H1 (cell line): ENCODE measurements at regions not wholly inside any gene's neighbourhood (a gene's known extent, or its start where the extent isn't known, plus 50 kb on each side); places are given as distances from the start of the nearest gene placed in this dataset.

Experiments used
- CTCF ChIA-PET: fragments of 300-600 bp; sonication (Branson Sonifier 250); formaldehyde crosslinking; loops from one replicate; lab custom pipeline; 2021; ENCODE audit not compliant: partially characterized antibody; lab: Charles Lee
- POLR2A ChIA-PET: fragments of 300-600 bp; sonication (Branson Sonifier 250); formaldehyde crosslinking; loops from one replicate; lab custom pipeline; 2021; ENCODE audit warnings: inconsistent platforms; ENCODE audit not compliant: partially characterized antibody; lab: Charles Lee
- DNase-seq, 2 experiments: peaks; one replicate each; pipeline versions ENCODE4 v3.0.0 to v3.0.0-alpha.2; 2010 to 2022; ENCODE audit warnings: low spot score in 2 of 2, low read depth in 1 of 2, mixed read lengths in 1 of 2
- FAIRE-seq: peaks from 2 replicates; lab custom pipeline; 2011; peaks lifted over from hg19 to GRCh38; lab: Jason Lieb, UNC
- H2AFZ ChIP-seq: 2 replicates; pipeline ENCODE4 v1.8.1; 2012; ENCODE audit warnings: low read length, inconsistent platforms
- H2AK5ac ChIP-seq: 2 replicates; pipeline ENCODE4 v1.6.1; 2013; ENCODE audit warnings: low read depth, low read length
- H2BK120ac ChIP-seq: replicated peaks from 2 replicates; pipeline ENCODE3; 2013; ENCODE audit warnings: low read depth, low read length, inconsistent platforms
- H2BK12ac ChIP-seq: 2 replicates; pipeline ENCODE4 v1.6.1; 2013; ENCODE audit warnings: low read depth, low read length
- H2BK15ac ChIP-seq: 2 replicates; pipeline ENCODE4 v1.6.1; 2013; ENCODE audit warnings: low read length
- H2BK20ac ChIP-seq: 2 replicates; pipeline ENCODE4 v1.6.1; 2013; ENCODE audit warnings: low read length
- H2BK5ac ChIP-seq: 2 replicates; pipeline ENCODE4 v1.6.1; 2013; ENCODE audit warnings: low read depth, low read length
- H3K14ac ChIP-seq: 2 replicates; pipeline ENCODE4 v1.6.1; 2013; ENCODE audit warnings: inconsistent platforms; ENCODE audit not compliant: insufficient read length
- H3K18ac ChIP-seq: 2 replicates; pipeline ENCODE4 v1.6.1; 2013; ENCODE audit warnings: low read length; ENCODE audit errors: extremely low read depth
- H3K23ac ChIP-seq: 2 replicates; pipeline ENCODE4 v1.6.1; 2013; ENCODE audit warnings: inconsistent platforms; ENCODE audit not compliant: insufficient read length
- H3K23me2 ChIP-seq: 2 replicates; pipeline ENCODE4 v1.6.1; 2013; ENCODE audit warnings: low read depth, low read length
- H3K27ac ChIP-seq: 2 replicates; pipeline ENCODE4 v1.6.1; 2011; ENCODE audit warnings: low read depth, low read length, inconsistent platforms
- H3K27me3 ChIP-seq, 4 experiments: replicated peaks in 1 of 4; 1 replicate in 1 of 4; 2 replicates in 3 of 4; pipeline versions ENCODE4 v1.6.1 to v1.8.1; 2011 to 2013; ENCODE audit warnings: low read length in 3 of 4, mild to moderate bottlenecking in 3 of 4, inconsistent platforms in 2 of 4, mixed read lengths in 2 of 4, moderate library complexity in 1 of 4; ENCODE audit not compliant: control insufficient read depth in 3 of 4, insufficient read depth in 3 of 4; ENCODE audit errors: extremely low read depth in 1 of 4
- H3K36me3 ChIP-seq, 4 experiments: 2 replicates each; pipeline versions ENCODE4 v1.6.1 to v1.8.1; 2011 to 2013; ENCODE audit warnings: mild to moderate bottlenecking in 4 of 4, low read length in 3 of 4, moderate library complexity in 2 of 4, control low read depth in 1 of 4, inconsistent platforms in 1 of 4; ENCODE audit not compliant: insufficient read depth in 4 of 4, control insufficient read depth in 2 of 4
- H3K4ac ChIP-seq: replicated peaks from 2 replicates; pipeline ENCODE3; 2013; ENCODE audit warnings: low read length, low read depth, mixed read lengths, inconsistent platforms; ENCODE audit not compliant: insufficient read length
- H3K4me1 ChIP-seq, 4 experiments: replicated peaks in 1 of 4; 1 replicate in 1 of 4; 2 replicates in 3 of 4; pipeline versions ENCODE4 v1.6.1 to v1.8.1; 2011 to 2013; ENCODE audit warnings: low read length in 3 of 4, inconsistent platforms in 2 of 4, mixed read lengths in 1 of 4; ENCODE audit not compliant: insufficient read depth in 4 of 4, control insufficient read depth in 3 of 4
- H3K4me2 ChIP-seq, 2 experiments: 2 replicates each; pipeline versions ENCODE4 v1.6.1 to v1.8.1; 2011 to 2013; ENCODE audit warnings: low read depth in 2 of 2, low read length in 2 of 2, control low read depth in 1 of 2, inconsistent platforms in 1 of 2, mild to moderate bottlenecking in 1 of 2; ENCODE audit not compliant: insufficient read depth in 1 of 2
- H3K4me3 ChIP-seq, 4 experiments: fragments of 200-600, 300-600 bp in 1 of 4; sonication (generic), shearing (Covaris generic), sonication (Bioruptor Twin) in 1 of 4; 2 replicates each; pipeline versions ENCODE4 v1.5.1 to v1.8.1; 2011 to 2016; ENCODE audit warnings: low read length in 4 of 4, low read depth in 3 of 4, control low read depth in 2 of 4, inconsistent platforms in 2 of 4, mild to moderate bottlenecking in 2 of 4, mixed read lengths in 1 of 4, moderate library complexity in 1 of 4; ENCODE audit not compliant: insufficient read depth in 2 of 4; ENCODE audit errors: extremely low read depth in 1 of 4
- H3K56ac ChIP-seq: replicated peaks from 2 replicates; pipeline ENCODE3; 2013; ENCODE audit warnings: low read depth, mild to moderate bottlenecking, mixed read lengths, low read length, inconsistent platforms; ENCODE audit not compliant: insufficient read length
- H3K79me1 ChIP-seq: 2 replicates; pipeline ENCODE4 v1.6.1; 2013; ENCODE audit warnings: low read depth, low read length, control low read depth
- H3K79me2 ChIP-seq, 2 experiments: 2 replicates each; pipeline versions ENCODE4 v1.6.1 to v1.8.1; 2012 to 2013; ENCODE audit warnings: low read length in 2 of 2, mild to moderate bottlenecking in 2 of 2, inconsistent platforms in 1 of 2; ENCODE audit not compliant: insufficient read depth in 2 of 2, control insufficient read depth in 1 of 2
- H3K9ac ChIP-seq, 4 experiments: replicated peaks in 1 of 4; 1 replicate in 1 of 4; 2 replicates in 3 of 4; pipeline versions ENCODE4 v1.6.1 to v1.8.1; 2011 to 2013; ENCODE audit warnings: low read depth in 3 of 4, low read length in 3 of 4, control low read depth in 2 of 4, mild to moderate bottlenecking in 2 of 4, moderate library complexity in 2 of 4, inconsistent platforms in 1 of 4; ENCODE audit errors: extremely low read depth in 1 of 4
- H3K9me3 ChIP-seq, 2 experiments: 2 replicates each; pipeline versions ENCODE4 v1.6.1 to v1.8.1; 2012 to 2013; ENCODE audit warnings: mild to moderate bottlenecking in 2 of 2, moderate library complexity in 2 of 2, control low read depth in 1 of 2, inconsistent platforms in 1 of 2, low read depth in 1 of 2, low read length in 1 of 2, mixed read lengths in 1 of 2; ENCODE audit not compliant: insufficient read depth in 2 of 2
- H4K20me1 ChIP-seq, 2 experiments: replicated peaks in 1 of 2; 2 replicates each; pipeline versions ENCODE3 to v1.8.1; 2011 to 2013; ENCODE audit warnings: inconsistent platforms in 2 of 2, low read length in 2 of 2, mild to moderate bottlenecking in 1 of 2; ENCODE audit not compliant: insufficient read depth in 2 of 2, control insufficient read depth in 1 of 2
- H4K5ac ChIP-seq: 2 replicates; pipeline ENCODE4 v1.6.1; 2013; ENCODE audit warnings: low read length, low read depth, mixed read lengths, inconsistent platforms; ENCODE audit not compliant: insufficient read length
- H4K8ac ChIP-seq: 2 replicates; pipeline ENCODE4 v1.8.0; 2013; ENCODE audit warnings: mild to moderate bottlenecking, moderate library complexity, low read length, inconsistent platforms; ENCODE audit not compliant: insufficient read depth; ENCODE audit errors: extremely low read depth
- H4K91ac ChIP-seq: replicated peaks from 2 replicates; pipeline ENCODE3; 2013; ENCODE audit warnings: low read length, mixed read lengths, inconsistent platforms; ENCODE audit not compliant: insufficient read length
- CEBPB ChIP-seq: IDR thresholded peaks from 2 replicates; pipeline ENCODE4 v1.6.1; 2012; ENCODE audit warnings: low read depth, low read length
- CHD1 ChIP-seq: IDR thresholded peaks from 2 replicates; pipeline ENCODE4 v1.6.1; 2012; ENCODE audit warnings: low read depth, low read length, improper control_type of control experiment
- POLR2AphosphoS5 ChIP-seq: IDR thresholded peaks from 2 replicates; pipeline ENCODE4 v1.6.1; 2011; ENCODE audit warnings: low read depth, low read length
- TCF12 ChIP-seq: IDR thresholded peaks from 2 replicates; pipeline ENCODE4 v1.6.1; 2011; ENCODE audit warnings: low read depth, mild to moderate bottlenecking, low read length
- YY1 ChIP-seq: IDR thresholded peaks from 2 replicates; pipeline ENCODE4 v1.6.1; 2011; ENCODE audit warnings: low read depth, mild to moderate bottlenecking, low read length
- WGBS, 2 experiments: shearing (Covaris generic) in 1 of 2; methylation state at CpG; one replicate each; pipeline versions ENCODE4 v1.1.6 to v1.1.7; 2013 to 2015; ENCODE audit warnings: low lambda C conversion rate in 2 of 2, mixed read lengths in 2 of 2, inconsistent platforms in 1 of 2, low coverage in 1 of 2, missing lambda C conversion rate in 1 of 2; ENCODE audit not compliant: insufficient replicate concordance in 2 of 2, insufficient coverage in 1 of 2, insufficient read length in 1 of 2; ENCODE audit errors: extremely low coverage in 1 of 2, missing lambda C conversion rate in 1 of 2; 5-methylcytosine and 5-hydroxymethylcytosine counted together
- TF ChIP-seq, protein P1 (sequence below): IDR thresholded peaks from 2 replicates; pipeline ENCODE4 v1.6.1; 2011; ENCODE audit warnings: low read length, improper control_type of control experiment
- TF ChIP-seq, protein P2 (sequence below), 3 experiments: IDR thresholded peaks; 1 replicate in 2 of 3; 2 replicates in 1 of 3; pipeline versions ENCODE4 v1.5.1 to v1.6.1; 2011; ENCODE audit warnings: low read length in 3 of 3, mild to moderate bottlenecking in 3 of 3, inconsistent platforms in 2 of 3, low read depth in 1 of 3, moderate library complexity in 1 of 3; ENCODE audit not compliant: insufficient read depth in 1 of 3; ENCODE audit errors: control extremely low read depth in 1 of 3

DNA sequence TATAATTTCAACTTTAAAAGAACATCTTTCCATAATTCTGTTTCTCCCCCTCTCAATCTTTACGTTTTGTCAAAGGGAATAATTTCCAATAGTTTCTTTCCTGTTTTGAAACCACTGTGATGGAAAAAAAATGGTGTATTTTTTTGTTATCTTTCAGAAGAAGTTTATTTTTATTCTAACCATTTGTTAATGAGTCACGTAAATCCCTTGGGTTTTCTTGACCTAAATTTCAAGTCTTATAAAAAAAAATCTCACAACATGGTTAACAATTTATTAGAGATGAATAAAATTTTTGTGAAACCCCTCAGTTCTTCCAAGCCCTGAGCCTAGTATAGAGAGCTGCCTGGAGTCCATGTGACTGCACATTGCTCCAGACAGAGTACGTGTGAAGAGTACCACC is 106.1 kb upstream of the FBXL17 start:
- Histone ChIP-seq H3K4me1 (no peaks in the 10 kb centered on the region), H4K8ac (no peak overlapping the region), H2BK12ac (no peak overlapping the region), H3K14ac (no peak overlapping the region), H3K9me3 (no peaks in the 10 kb centered on the region), H4K91ac (no peak overlapping the region), H3K56ac (no peak overlapping the region), H3K4me3 (no peak overlapping the region), H2BK15ac (no peak overlapping the region), H3K79me2 (no peaks in the 10 kb centered on the region), H4K20me1 (no peaks in the 10 kb centered on the region), H3K27ac (no peak overlapping the region), H3K36me3 (no peaks in the 10 kb centered on the region), H3K23ac (no peak overlapping the region), H2BK120ac (no peak overlapping the region), H3K9ac (no peak overlapping the region), H2BK20ac (no peak overlapping the region), H3K18ac (no peak overlapping the region), H3K79me1 (no peaks in the 10 kb centered on the region), H3K4ac (no peak overlapping the region), H3K27me3 (no peaks in the 10 kb centered on the region), H3K4me2 (no peak overlapping the region), H4K5ac (no peak overlapping the region), H3K23me2 (no peaks in the 10 kb centered on the region), H2BK5ac (no peak overlapping the region), H2AK5ac (no peak overlapping the region), H2AFZ (no peak overlapping the region)
- ChIA-PET CTCF (interaction anchor here (1.3 kb wide), 1 partner anchor 15 kb away, joined by 3 read pairs; no protein-coding TSS in a partner anchor), POLR2A (no interaction called here)
- 88% methylated on average over 3 of the region's 3 CpGs; no CpG with 5 or more reads in 1 of the 2 experiments for WGBS, 2 experiments
- DNase-seq (no peak), FAIRE-seq (no peak)
- TF ChIP-seq, protein P1, sequence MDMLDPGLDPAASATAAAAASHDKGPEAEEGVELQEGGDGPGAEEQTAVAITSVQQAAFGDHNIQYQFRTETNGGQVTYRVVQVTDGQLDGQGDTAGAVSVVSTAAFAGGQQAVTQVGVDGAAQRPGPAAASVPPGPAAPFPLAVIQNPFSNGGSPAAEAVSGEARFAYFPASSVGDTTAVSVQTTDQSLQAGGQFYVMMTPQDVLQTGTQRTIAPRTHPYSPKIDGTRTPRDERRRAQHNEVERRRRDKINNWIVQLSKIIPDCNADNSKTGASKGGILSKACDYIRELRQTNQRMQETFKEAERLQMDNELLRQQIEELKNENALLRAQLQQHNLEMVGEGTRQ = no peak
- TF ChIP-seq CHD1 (no peak), CEBPB (no peak), YY1 (no peak), POLR2AphosphoS5 (no peak), TCF12 (no peak)
- TF ChIP-seq, protein P2, sequence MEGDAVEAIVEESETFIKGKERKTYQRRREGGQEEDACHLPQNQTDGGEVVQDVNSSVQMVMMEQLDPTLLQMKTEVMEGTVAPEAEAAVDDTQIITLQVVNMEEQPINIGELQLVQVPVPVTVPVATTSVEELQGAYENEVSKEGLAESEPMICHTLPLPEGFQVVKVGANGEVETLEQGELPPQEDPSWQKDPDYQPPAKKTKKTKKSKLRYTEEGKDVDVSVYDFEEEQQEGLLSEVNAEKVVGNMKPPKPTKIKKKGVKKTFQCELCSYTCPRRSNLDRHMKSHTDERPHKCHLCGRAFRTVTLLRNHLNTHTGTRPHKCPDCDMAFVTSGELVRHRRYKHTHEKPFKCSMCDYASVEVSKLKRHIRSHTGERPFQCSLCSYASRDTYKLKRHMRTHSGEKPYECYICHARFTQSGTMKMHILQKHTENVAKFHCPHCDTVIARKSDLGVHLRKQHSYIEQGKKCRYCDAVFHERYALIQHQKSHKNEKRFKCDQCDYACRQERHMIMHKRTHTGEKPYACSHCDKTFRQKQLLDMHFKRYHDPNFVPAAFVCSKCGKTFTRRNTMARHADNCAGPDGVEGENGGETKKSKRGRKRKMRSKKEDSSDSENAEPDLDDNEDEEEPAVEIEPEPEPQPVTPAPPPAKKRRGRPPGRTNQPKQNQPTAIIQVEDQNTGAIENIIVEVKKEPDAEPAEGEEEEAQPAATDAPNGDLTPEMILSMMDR (IDR thresholded peaks at IDR 0.05; ENCODE audit: control extremely low read depth in 1 of 3, insufficient read depth in 1 of 3, low read depth in 1 of 3, low read length in 3 of 3) = no peak
